Stimulated activated CD8-positive, alpha-beta memory T cell treated with anti-CD3 and anti-CD28 coated beads, Interleukin-15, amount 100 ng/mL, for 4 hours (primary cell): ENCODE measurements at regions not wholly inside any gene's neighbourhood (a gene's known extent, or its start where the extent isn't known, plus 50 kb on each side); places are given as distances from the start of the nearest gene placed in this dataset.
"Not testable (repeated sequence)": the region's sequence is repeated elsewhere in the genome, so short reads cannot be mapped to it uniquely, and the experiment has no call there.

Experiments used
- DNase-seq, 2 donors: peaks; one replicate each; pipeline ENCODE4 v3.0.0-alpha.2; 2020; ENCODE audit warnings: low read depth in 2 of 2

- no peak for DNase-seq
These were observed 327.4 kb upstream of the RPS23 start for GRCh38 chr5:82605441-82605973.

- DNase-seq: no peak
These were observed 325.2 kb upstream of the RPS23 start for GRCh38 chr5:82603033-82603987.

GRCh38 chr5:82601861-82602260 is 323.7 kb upstream of the RPS23 start:
- no peak for DNase-seq

GRCh38 chr5:82601077-82601476 is 322.9 kb upstream of the RPS23 start:
- no peak for DNase-seq

GRCh38 chr5:82599692-82600091 is 321.5 kb upstream of the RPS23 start:
- DNase-seq: no peak

- DNase-seq: no peak
These were observed 320.9 kb upstream of the RPS23 start for GRCh38 chr5:82599030-82599429.

GRCh38 chr5:82597437-82597836 is 319.3 kb upstream of the RPS23 start:
- DNase-seq: no peak

GRCh38 chr5:82596451-82596850 is 318.3 kb upstream of the RPS23 start:
- no peak for DNase-seq

- no peak for DNase-seq
These were observed 317.0 kb upstream of the RPS23 start for GRCh38 chr5:82595113-82595512.

GRCh38 chr5:82594097-82594496 is 315.9 kb upstream of the RPS23 start:
- no peak for DNase-seq

GRCh38 chr5:82593481-82593880 is 315.3 kb upstream of the RPS23 start:
- no peak for DNase-seq

GRCh38 chr5:82591021-82591515 is 312.9 kb upstream of the RPS23 start:
- no peak for DNase-seq

- no peak for DNase-seq
These were observed 312.0 kb upstream of the RPS23 start for GRCh38 chr5:82590112-82590511.

GRCh38 chr5:82586661-82587310 is 308.6 kb upstream of the RPS23 start:
- DNase-seq: no peak

GRCh38 chr5:82586181-82586580 is 308.0 kb upstream of the RPS23 start:
- no peak for DNase-seq

- no peak for DNase-seq
These were observed 306.5 kb upstream of the RPS23 start for GRCh38 chr5:82584631-82585030.

- not testable (repeated sequence) for DNase-seq
These were observed 305.2 kb upstream of the RPS23 start for GRCh38 chr5:82583331-82583730.

- DNase-seq: no peak
These were observed 286.8 kb upstream of the RPS23 start for GRCh38 chr5:82564963-82565362.

- no peak for DNase-seq
These were observed 285.6 kb upstream of the RPS23 start for GRCh38 chr5:82563745-82564144.

GRCh38 chr5:82562696-82563240 is 284.6 kb upstream of the RPS23 start:
- DNase-seq: no peak

GRCh38 chr5:82561797-82562196 is 283.6 kb upstream of the RPS23 start:
- DNase-seq: no peak

- no peak for DNase-seq
These were observed 282.8 kb upstream of the RPS23 start for GRCh38 chr5:82560969-82561368.
